ENCODE measurements at regions not wholly inside any gene's neighbourhood (a gene's known extent, or its start where the extent isn't known, plus 50 kb on each side); places are given as distances from the start of the nearest gene placed in this dataset.

DNA sequence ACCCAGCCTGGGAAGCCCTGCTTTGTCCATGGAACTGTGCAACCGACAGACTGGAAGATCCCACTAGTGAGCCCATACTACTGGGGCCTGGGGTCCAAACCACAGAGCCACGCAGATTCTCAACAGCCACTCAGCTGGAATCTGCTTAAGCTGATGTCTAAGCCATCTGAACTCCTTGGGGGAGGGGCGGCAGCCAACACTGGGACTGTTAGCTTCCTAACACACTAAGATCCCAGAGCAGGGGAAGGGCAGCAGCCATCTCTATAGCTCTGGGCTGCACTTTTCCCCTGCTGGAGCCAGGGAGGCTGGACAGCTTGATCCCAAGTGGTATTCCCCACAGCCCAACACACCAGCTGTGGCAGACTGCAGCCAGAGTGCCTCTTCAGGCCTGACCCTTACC is 118.3 kb downstream of the RPRM start:
- TF ChIP-seq, protein P1, sequence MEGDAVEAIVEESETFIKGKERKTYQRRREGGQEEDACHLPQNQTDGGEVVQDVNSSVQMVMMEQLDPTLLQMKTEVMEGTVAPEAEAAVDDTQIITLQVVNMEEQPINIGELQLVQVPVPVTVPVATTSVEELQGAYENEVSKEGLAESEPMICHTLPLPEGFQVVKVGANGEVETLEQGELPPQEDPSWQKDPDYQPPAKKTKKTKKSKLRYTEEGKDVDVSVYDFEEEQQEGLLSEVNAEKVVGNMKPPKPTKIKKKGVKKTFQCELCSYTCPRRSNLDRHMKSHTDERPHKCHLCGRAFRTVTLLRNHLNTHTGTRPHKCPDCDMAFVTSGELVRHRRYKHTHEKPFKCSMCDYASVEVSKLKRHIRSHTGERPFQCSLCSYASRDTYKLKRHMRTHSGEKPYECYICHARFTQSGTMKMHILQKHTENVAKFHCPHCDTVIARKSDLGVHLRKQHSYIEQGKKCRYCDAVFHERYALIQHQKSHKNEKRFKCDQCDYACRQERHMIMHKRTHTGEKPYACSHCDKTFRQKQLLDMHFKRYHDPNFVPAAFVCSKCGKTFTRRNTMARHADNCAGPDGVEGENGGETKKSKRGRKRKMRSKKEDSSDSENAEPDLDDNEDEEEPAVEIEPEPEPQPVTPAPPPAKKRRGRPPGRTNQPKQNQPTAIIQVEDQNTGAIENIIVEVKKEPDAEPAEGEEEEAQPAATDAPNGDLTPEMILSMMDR (IDR thresholded peaks at IDR 0.05): no peak
- TF ChIP-seq POLR2AphosphoS5 (IDR thresholded peaks at IDR 0.05): no peak
- TF ChIP-seq POLR2A (IDR thresholded peaks at IDR 0.05): no peak
- Histone ChIP-seq H3K9me3 (peaks cover 6 to 10% of the 10 kb centered on the region in 2 donors), H3K27ac (no peak overlapping the region), H3K4me3 (no peak overlapping the region), H3K36me3 (no peaks in the 10 kb centered on the region), H3K27me3 (no peaks in the 10 kb centered on the region), H3K4me1 (no peaks in the 10 kb centered on the region)
- intact Hi-C loops (cut with DNase I; ENCODE audit: low total_unique reads): no loop called here
- no peak for DNase-seq (ENCODE audit: low spot score in 2 of 2)

DNA sequence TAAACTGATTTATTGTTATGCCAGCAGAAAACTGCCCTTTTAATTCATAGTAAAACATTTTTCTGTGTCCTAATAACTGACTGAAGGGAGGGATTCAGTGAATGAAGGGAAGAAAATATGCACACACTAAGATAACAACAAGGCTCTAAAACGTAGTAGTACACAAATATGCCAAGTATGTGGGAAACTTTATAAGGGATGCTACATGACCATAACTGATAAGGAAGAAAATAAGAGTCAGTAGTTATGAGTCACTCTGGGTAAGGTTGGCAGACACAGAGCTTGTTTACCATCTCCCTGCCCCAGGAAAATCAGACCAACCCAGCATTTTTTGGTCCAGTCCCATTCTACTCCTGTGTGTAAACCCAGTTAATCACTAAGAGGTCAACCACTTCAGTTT is 124.2 kb downstream of the RPRM start:
- no peak for DNase-seq (ENCODE audit: low spot score in 2 of 2)
- H3K36me3 ChIP-seq: no peaks in the 10 kb centered on the region
- intact Hi-C loops (cut with DNase I; ENCODE audit: low total_unique reads): no loop called here
- H3K9me3 ChIP-seq: peaks cover 0 to 6% of the 10 kb centered on the region in 2 donors
- H3K4me3 ChIP-seq: no peak overlapping the region
- H3K27me3 ChIP-seq: no peaks in the 10 kb centered on the region
- TF ChIP-seq, protein P1 (IDR thresholded peaks at IDR 0.05): no peak
- TF ChIP-seq POLR2A (IDR thresholded peaks at IDR 0.05): no peak
- TF ChIP-seq POLR2AphosphoS5 (IDR thresholded peaks at IDR 0.05): no peak
- no peak overlapping the region for H3K27ac ChIP-seq
- no peaks in the 10 kb centered on the region for H3K4me1 ChIP-seq

DNA sequence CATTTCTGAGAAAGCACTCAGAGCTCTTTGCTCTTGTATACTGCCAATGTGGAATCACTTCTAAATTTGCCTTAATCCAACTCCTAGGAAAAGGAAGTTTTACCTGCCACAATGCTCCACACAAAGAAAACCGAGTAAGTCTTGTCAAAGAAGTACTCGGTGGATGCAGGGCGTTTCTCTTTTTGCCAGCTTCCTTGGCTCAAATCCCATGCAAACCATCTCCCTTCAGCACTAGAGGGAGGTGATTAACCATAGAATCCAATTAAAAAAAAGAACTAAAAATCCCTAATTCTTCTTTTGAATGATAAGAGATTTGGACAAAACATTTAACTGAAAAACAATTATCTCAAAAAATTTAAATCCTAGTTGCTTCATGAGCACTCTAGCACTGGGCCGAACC is 129.0 kb downstream of the RPRM start:
- H3K27ac ChIP-seq: no peak overlapping the region
- no peaks in the 10 kb centered on the region for H3K36me3 ChIP-seq
- no peaks in the 10 kb centered on the region for H3K27me3 ChIP-seq
- H3K4me1 ChIP-seq: no peaks in the 10 kb centered on the region
- H3K9me3 ChIP-seq: peaks cover 0 to 6% of the 10 kb centered on the region in 2 donors
- TF ChIP-seq, protein P1 (IDR thresholded peaks at IDR 0.05): no peak
- TF ChIP-seq POLR2A (IDR thresholded peaks at IDR 0.05) (no peak), POLR2AphosphoS5 (IDR thresholded peaks at IDR 0.05) (no peak)
- DNase-seq (ENCODE audit: low spot score in 2 of 2): no peak
- H3K4me3 ChIP-seq: no peak overlapping the region
- intact Hi-C loops (cut with DNase I; ENCODE audit: low total_unique reads): no loop called here

DNA sequence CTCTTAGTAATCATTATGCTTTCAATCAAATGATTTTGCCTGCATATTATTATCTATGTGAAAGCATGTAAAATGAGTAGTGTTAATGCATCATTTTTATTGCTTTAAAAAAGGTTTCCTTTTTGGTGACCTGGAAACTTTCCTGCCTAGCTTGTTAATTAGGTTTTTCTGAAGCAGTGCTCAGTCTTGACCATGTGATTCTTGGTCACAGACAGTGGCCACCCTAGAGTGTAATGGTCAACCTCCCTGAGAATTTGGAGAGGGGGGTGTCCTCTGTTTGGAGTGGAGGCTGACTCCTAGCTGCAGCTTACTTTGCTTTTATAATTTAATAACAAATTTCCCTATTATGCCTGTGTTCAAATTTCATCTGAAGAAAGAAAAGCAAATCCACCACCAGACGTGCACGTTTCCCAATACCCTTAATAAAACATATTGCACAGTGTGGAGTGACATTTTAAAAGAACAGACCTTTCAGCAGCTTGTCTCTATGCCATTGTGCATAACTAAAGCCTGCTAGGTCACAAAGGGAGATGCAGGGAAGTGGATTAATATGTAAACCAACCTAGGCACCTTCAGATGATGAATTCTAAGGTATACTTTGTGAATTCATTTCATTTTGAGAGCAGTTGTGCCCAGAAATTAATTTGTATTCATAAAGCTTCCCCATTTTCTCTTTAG is 130.6 kb downstream of the RPRM start:
- intact Hi-C loops (cut with DNase I; ENCODE audit: low total_unique reads): no loop called here
- Histone ChIP-seq H3K4me3 (no peak overlapping the region), H3K4me1 (no peaks in the 10 kb centered on the region), H3K36me3 (no peaks in the 10 kb centered on the region), H3K27me3 (no peaks in the 10 kb centered on the region), H3K9me3 (peaks cover 0 to 6% of the 10 kb centered on the region in 2 donors), H3K27ac (no peak overlapping the region)
- DNase-seq (ENCODE audit: low spot score in 2 of 2): no peak
- TF ChIP-seq, protein P1 (IDR thresholded peaks at IDR 0.05): no peak
- TF ChIP-seq POLR2AphosphoS5 (IDR thresholded peaks at IDR 0.05) (no peak), POLR2A (IDR thresholded peaks at IDR 0.05) (no peak)

DNA sequence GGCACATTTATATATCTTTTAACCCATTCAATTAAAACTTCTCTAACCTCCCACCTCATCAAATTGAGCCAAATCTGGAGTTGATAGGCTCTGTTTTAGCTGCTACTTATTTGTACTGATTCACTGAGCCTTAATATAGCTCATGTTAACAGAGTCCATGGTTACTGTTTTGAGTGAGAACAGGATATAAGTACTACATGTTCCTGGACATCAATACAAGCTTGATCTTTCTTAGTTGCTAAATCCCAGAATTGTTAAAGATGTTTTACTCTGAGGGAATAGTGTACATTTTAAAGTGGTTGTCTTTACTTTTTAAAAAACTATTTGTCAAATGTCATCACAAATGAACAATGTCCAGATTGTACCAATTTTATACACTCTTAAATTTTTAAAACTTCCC is 157.7 kb downstream of the RPRM start:
- intact Hi-C loops (cut with DNase I; ENCODE audit: low total_unique reads): no loop called here
- TF ChIP-seq, protein P1 (IDR thresholded peaks at IDR 0.05): no peak
- TF ChIP-seq POLR2AphosphoS5 (IDR thresholded peaks at IDR 0.05) (no peak), POLR2A (IDR thresholded peaks at IDR 0.05) (no peak)
- Histone ChIP-seq H3K36me3 (no peaks in the 10 kb centered on the region), H3K9me3 (peaks cover 0 to 5% of the 10 kb centered on the region in 2 donors), H3K27me3 (no peaks in the 10 kb centered on the region), H3K27ac (no peak overlapping the region), H3K4me1 (no peaks in the 10 kb centered on the region), H3K4me3 (no peak overlapping the region)
- no peak for DNase-seq (ENCODE audit: low spot score in 2 of 2)
